Mesodermal cell (in vitro differentiated cells): ENCODE measurements at regions not wholly inside any gene's neighbourhood (a gene's known extent, or its start where the extent isn't known, plus 50 kb on each side); places are given as distances from the start of the nearest gene placed in this dataset.

Experiments
- H3K27ac ChIP-seq: 2 replicates; pipeline ENCODE4 v1.7.0; 2013; ENCODE audit warnings: mild to moderate bottlenecking, low read depth, low read length, moderate library complexity; ENCODE audit not compliant: severe bottlenecking
- H3K36me3 ChIP-seq: 2 replicates; pipeline ENCODE4 v1.7.1; 2013; ENCODE audit warnings: mild to moderate bottlenecking, low read length, moderate library complexity; ENCODE audit not compliant: control insufficient read depth, insufficient read depth
- H3K4me1 ChIP-seq: one replicate; pipeline ENCODE4 v1.7.1; 2013; ENCODE audit warnings: mild to moderate bottlenecking, low read length; ENCODE audit not compliant: insufficient read depth, control insufficient read depth, poor library complexity, severe bottlenecking
- H3K4me3 ChIP-seq: 2 replicates; pipeline ENCODE4 v1.7.0; 2013; ENCODE audit warnings: low read length, control low read depth, mild to moderate bottlenecking; ENCODE audit not compliant: insufficient read depth, poor library complexity, severe bottlenecking; ENCODE audit errors: extremely low read depth
- H3K9me3 ChIP-seq: 2 replicates; pipeline ENCODE4 v1.7.1; 2013; ENCODE audit warnings: mild to moderate bottlenecking, low read length, moderate library complexity; ENCODE audit not compliant: control insufficient read depth
- WGBS, 2 experiments: methylation state at CpG; one replicate each; pipeline ENCODE4 v1.1.5; 2013; ENCODE audit warnings: missing lambda C conversion rate in 2 of 2; ENCODE audit not compliant: insufficient coverage in 2 of 2; 5-methylcytosine and 5-hydroxymethylcytosine counted together

- 92% methylated on average over 2 of the region's 4 CpGs; no CpG with 5 or more reads in 1 of the 2 experiments for WGBS, 2 experiments
- peaks cover 3% of the 10 kb centered on the region for H3K4me1 ChIP-seq
- H3K36me3 ChIP-seq = no peaks in the 10 kb centered on the region
- no peak overlapping the region for H3K27ac ChIP-seq
- no peak overlapping the region for H3K4me3 ChIP-seq
- no peaks in the 10 kb centered on the region for H3K9me3 ChIP-seq
Observed at GRCh38 chr10:4018054-4018511, 233.1 kb upstream of the KLF6 start.

DNA sequence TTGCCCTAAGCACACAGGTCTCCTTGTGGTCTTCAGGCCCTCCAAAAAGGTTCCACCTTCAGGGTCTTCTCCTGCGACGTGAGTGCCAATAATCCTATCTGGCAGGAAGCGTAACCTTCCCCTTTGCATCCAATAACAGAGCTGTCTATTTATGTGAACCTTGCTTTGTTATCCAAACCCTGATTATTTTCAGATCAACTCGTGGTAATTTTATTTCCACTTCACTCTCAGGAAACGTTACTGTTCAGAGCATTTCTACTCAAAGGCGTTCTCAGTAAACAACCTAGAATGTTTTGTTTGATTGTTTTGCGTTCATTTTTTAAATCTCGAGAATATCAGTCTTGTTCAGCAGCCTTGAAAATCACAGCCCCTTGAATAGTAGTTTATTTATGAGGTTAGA lies 232.3 kb upstream of the KLF6 start:
- H3K4me1 ChIP-seq = peaks cover 3% of the 10 kb centered on the region
- 96% methylated on average over 5 to 7 of the region's 8 CpGs for WGBS, 2 experiments
- no peaks in the 10 kb centered on the region for H3K9me3 ChIP-seq
- H3K4me3 ChIP-seq = no peak overlapping the region
- H3K36me3 ChIP-seq = no peaks in the 10 kb centered on the region
- no peak overlapping the region for H3K27ac ChIP-seq

GRCh38 chr10:4016214-4016740 lies 231.3 kb upstream of the KLF6 start:
- H3K4me1 ChIP-seq = peaks cover 3% of the 10 kb centered on the region
- 95 to 99% methylated on average over 8 to 9 of the region's 10 CpGs for WGBS, 2 experiments
- H3K4me3 ChIP-seq = no peak overlapping the region
- H3K27ac ChIP-seq = no peak overlapping the region
- H3K9me3 ChIP-seq = no peaks in the 10 kb centered on the region
- no peaks in the 10 kb centered on the region for H3K36me3 ChIP-seq

DNA sequence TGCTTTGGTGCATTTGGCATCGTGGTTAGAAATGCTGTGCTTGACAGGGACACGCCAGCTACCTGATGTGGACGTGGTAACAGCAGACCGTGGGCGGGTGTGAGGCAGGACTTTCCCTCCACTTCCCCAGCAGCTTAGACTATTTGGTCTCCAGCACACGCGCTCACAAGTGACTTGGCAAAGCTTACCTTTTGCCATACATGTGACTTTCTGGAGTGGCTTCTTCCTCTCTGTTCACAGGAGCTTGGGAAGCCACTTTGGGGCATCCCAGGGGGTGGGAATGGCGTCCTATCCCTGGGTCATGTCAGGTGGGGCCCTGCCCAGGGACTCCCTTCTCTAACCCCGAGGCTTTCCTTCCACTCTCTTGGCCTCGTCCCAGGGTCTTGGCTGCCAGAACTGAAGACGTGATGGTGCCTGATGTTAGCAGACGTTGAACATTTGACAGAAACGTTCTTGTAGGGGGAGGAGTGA lies 228.7 kb upstream of the KLF6 start:
- Histone ChIP-seq H3K9me3 (no peaks in the 10 kb centered on the region), H3K4me3 (no peak overlapping the region), H3K36me3 (no peaks in the 10 kb centered on the region), H3K27ac (no peak overlapping the region), H3K4me1 (peaks cover 3% of the 10 kb centered on the region)
- 90 to 93% methylated on average over 9 to 13 of the region's 13 CpGs for WGBS, 2 experiments

GRCh38 chr10:4012848-4013247 lies 227.8 kb upstream of the KLF6 start:
- H3K9me3 ChIP-seq = peaks cover 3% of the 10 kb centered on the region
- 83 to 91% methylated on average over 1 to 2 of the region's 2 CpGs for WGBS, 2 experiments
- no peak overlapping the region for H3K4me3 ChIP-seq

GRCh38 chr10:4011136-4011812 lies 226.3 kb upstream of the KLF6 start:
- 63 to 67% methylated on average over 1 to 2 of the region's 4 CpGs for WGBS, 2 experiments
- H3K4me1 ChIP-seq = no peaks in the 10 kb centered on the region
- H3K4me3 ChIP-seq = no peak overlapping the region
- H3K27ac ChIP-seq = no peak overlapping the region
- H3K36me3 ChIP-seq = no peaks in the 10 kb centered on the region
- peaks cover 3% of the 10 kb centered on the region for H3K9me3 ChIP-seq

More at GRCh38 chr10:4012848-4013247, 227.8 kb upstream of the KLF6 start:
- Histone ChIP-seq H3K36me3 (no peaks in the 10 kb centered on the region), H3K27ac (no peak overlapping the region), H3K4me1 (peaks cover 3% of the 10 kb centered on the region)

DNA sequence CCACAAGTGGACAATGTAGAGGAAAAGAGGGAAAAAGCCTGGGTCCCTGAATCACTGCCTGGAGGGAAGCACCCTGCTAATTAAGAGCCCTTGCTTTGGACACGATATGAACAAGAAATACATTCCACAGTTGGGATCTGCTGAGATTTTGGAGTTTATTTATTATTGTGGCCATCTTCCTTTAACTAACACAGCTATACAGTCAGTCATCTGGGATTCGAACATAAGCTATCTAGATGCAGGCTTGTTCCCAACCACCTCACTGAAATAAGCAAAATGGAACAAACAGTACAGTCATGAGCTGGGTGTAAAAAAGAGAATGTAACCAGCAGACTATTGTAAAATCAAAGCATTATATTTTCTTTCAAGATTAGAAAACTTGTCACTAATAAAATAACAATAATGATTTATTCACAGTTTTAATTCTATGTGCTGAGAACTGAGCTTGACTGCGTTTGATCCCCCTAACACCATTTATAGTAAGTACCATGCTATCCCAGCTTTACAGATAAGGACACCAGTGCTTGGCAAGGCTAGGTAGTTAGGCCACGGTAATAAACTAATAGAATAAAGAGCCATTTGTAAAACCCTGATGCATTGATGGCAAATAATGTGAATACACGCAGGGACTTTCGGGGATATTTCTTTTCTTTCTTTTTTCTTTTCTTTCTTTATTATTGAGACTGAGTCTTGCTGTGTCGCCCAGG lies 223.8 kb upstream of the KLF6 start:
- peaks cover 6% of the 10 kb centered on the region for H3K4me1 ChIP-seq
- H3K4me3 ChIP-seq = no peak overlapping the region
- no peaks in the 10 kb centered on the region for H3K36me3 ChIP-seq
- 95 to 100% methylated on average over 3 to 4 of the region's 7 CpGs for WGBS, 2 experiments
- peaks cover 3% of the 10 kb centered on the region for H3K9me3 ChIP-seq
- H3K27ac ChIP-seq = no peak overlapping the region

- no peak overlapping the region for H3K27ac ChIP-seq
- peaks cover 3% of the 10 kb centered on the region for H3K9me3 ChIP-seq
- no peaks in the 10 kb centered on the region for H3K36me3 ChIP-seq
- no peak overlapping the region for H3K4me3 ChIP-seq
- H3K4me1 ChIP-seq = peaks cover 6% of the 10 kb centered on the region
- WGBS, 2 experiments = 60 to 64% methylated on average over 4 of the region's 4 CpGs
Observed at GRCh38 chr10:4007771-4008170, 222.8 kb upstream of the KLF6 start.

- 91 to 100% methylated on average over 4 to 5 of the region's 7 CpGs for WGBS, 2 experiments
- no peaks in the 10 kb centered on the region for H3K36me3 ChIP-seq
- H3K4me1 ChIP-seq = peaks cover 6% of the 10 kb centered on the region
- H3K9me3 ChIP-seq = peaks cover 3% of the 10 kb centered on the region
- no peak overlapping the region for H3K4me3 ChIP-seq
- H3K27ac ChIP-seq = no peak overlapping the region
Observed at GRCh38 chr10:4006858-4007257, 221.8 kb upstream of the KLF6 start.

DNA sequence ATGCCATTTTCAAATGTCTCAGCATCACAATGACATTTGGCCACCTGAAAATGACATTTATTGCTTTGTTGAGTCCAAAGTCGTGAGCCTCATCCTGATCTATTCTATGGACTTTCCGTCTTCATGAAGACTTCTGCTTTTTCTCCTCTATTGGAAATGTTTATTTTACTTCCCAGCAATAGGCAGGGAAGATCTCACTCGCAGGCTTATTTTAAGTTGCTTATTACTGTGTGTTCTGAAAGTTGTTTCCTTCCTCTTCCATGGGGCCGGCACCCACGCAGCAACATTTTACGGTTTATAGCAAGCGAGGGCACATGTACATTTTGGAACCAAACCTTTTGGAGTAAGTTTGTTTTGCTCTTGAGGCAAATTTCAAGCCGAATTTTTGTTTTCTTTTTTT lies 221.0 kb upstream of the KLF6 start:
- H3K9me3 ChIP-seq = peaks cover 3% of the 10 kb centered on the region
- H3K27ac ChIP-seq = no peak overlapping the region
- peaks cover 6% of the 10 kb centered on the region for H3K4me1 ChIP-seq
- no peaks in the 10 kb centered on the region for H3K36me3 ChIP-seq
- no peak overlapping the region for H3K4me3 ChIP-seq
- WGBS, 2 experiments = 83 to 100% methylated on average over 4 to 6 of the region's 8 CpGs
